ENCODE measurements at regions not wholly inside any gene's neighbourhood (a gene's known extent, or its start where the extent isn't known, plus 50 kb on each side); places are given as distances from the start of the nearest gene placed in this dataset.
"Not testable (repeated sequence)": the region's sequence is repeated elsewhere in the genome, so short reads cannot be mapped to it uniquely, and the experiment has no call there.

GRCh38 chr9:73095425-73095824 is 56.2 kb upstream of the ANXA1 start:
- no peak for ATAC-seq

- no peak for ATAC-seq
These were observed 57.8 kb upstream of the ANXA1 start for GRCh38 chr9:73093740-73094379.

GRCh38 chr9:73093016-73093739 is 58.5 kb upstream of the ANXA1 start:
- ATAC-seq = no peak

GRCh38 chr9:73091909-73092308 is 59.8 kb upstream of the ANXA1 start:
- no peak for ATAC-seq

- no peak for ATAC-seq
These were observed 61.5 kb upstream of the ANXA1 start for GRCh38 chr9:73090214-73090613.

- no peak for ATAC-seq
These were observed 62.2 kb upstream of the ANXA1 start for GRCh38 chr9:73089304-73089985.

- ATAC-seq = not testable (repeated sequence)
These were observed 63.8 kb upstream of the ANXA1 start for GRCh38 chr9:73087876-73088275.

GRCh38 chr9:73083519-73083918 is 68.1 kb upstream of the ANXA1 start:
- ATAC-seq = no peak

- ATAC-seq = no peak
These were observed 69.5 kb upstream of the ANXA1 start for GRCh38 chr9:73081979-73082657.

- ATAC-seq = no peak
These were observed 71.5 kb upstream of the ANXA1 start for GRCh38 chr9:73080110-73080694.

- ATAC-seq = no peak
These were observed 72.3 kb upstream of the ANXA1 start for GRCh38 chr9:73079326-73079725.

GRCh38 chr9:73077625-73078030 is 74.0 kb upstream of the ANXA1 start:
- ATAC-seq = no peak

GRCh38 chr9:73076970-73077369 is 74.7 kb upstream of the ANXA1 start:
- ATAC-seq = no peak

GRCh38 chr9:73074176-73074708 is 77.4 kb upstream of the ANXA1 start:
- no peak for ATAC-seq

- ATAC-seq = no peak
These were observed 78.1 kb upstream of the ANXA1 start for GRCh38 chr9:73073337-73074175.

- ATAC-seq = no peak
These were observed 84.6 kb upstream of the ANXA1 start for GRCh38 chr9:73067074-73067473.

- ATAC-seq = no peak
These were observed 86.2 kb upstream of the ANXA1 start for GRCh38 chr9:73065439-73065838.

GRCh38 chr9:73064315-73064714 is 87.3 kb upstream of the ANXA1 start:
- ATAC-seq = no peak

- ATAC-seq = no peak
These were observed 90.5 kb upstream of the ANXA1 start for GRCh38 chr9:73061146-73061545.

GRCh38 chr9:73059247-73059646 is 92.4 kb upstream of the ANXA1 start:
- ATAC-seq = no peak

- ATAC-seq = no peak
These were observed 95.4 kb upstream of the ANXA1 start for GRCh38 chr9:73056245-73056644.

- no peak for ATAC-seq
These were observed 97.6 kb upstream of the ANXA1 start for GRCh38 chr9:73054091-73054490.

Data from activated CD4-positive, CD25-positive, alpha-beta regulatory T cell treated with anti-CD3 and anti-CD28 coated beads, Interleukin-2, amount 50 U/mL, for 24 hours (primary cell).